ENCODE measurements at regions not wholly inside any gene's neighbourhood (a gene's known extent, or its start where the extent isn't known, plus 50 kb on each side); places are given as distances from the start of the nearest gene placed in this dataset.
"Not testable (repeated sequence)": the region's sequence is repeated elsewhere in the genome, so short reads cannot be mapped to it uniquely, and the experiment has no call there.

GRCh38 chr12:116327992-116328391 is 50.5 kb upstream of the MED13L start:
- H3K9me3 Mint-ChIP-seq; H3K36me3 Mint-ChIP-seq; H3K27ac Mint-ChIP-seq; DNase-seq; H3K27me3 Mint-ChIP-seq; POLR2A ChIA-PET; intact Hi-C loops (cut with micrococcal nuclease); H3K4me3 Mint-ChIP-seq: not testable (repeated sequence)
- H3K4me1 Mint-ChIP-seq (ENCODE audit: low read depth) = peaks cover 25% of the 10 kb centered on the region
- CTCF ChIA-PET = interaction anchor here (0.7 kb wide), 1 partner anchor 31 kb away, joined by 3 read pairs; no protein-coding TSS in a partner anchor

- ChIA-PET POLR2A (no interaction called here), CTCF (no interaction called here)
- Mint-ChIP-seq H3K27me3 (no peaks in the 10 kb centered on the region), H3K27ac (no peak overlapping the region), H3K36me3 (no peaks in the 10 kb centered on the region), H3K4me3 (no peak overlapping the region), H3K9me3 (no peaks in the 10 kb centered on the region), H3K4me1 (ENCODE audit: low read depth) (peaks cover 6% of the 10 kb centered on the region)
- DNase-seq = no peak
- intact Hi-C loops (cut with micrococcal nuclease) = no loop called here
These were observed 54.4 kb upstream of the MED13L start for GRCh38 chr12:116331876-116332275.

GRCh38 chr12:116332705-116333380 is 55.4 kb upstream of the MED13L start:
- ChIA-PET CTCF (no interaction called here), POLR2A (no interaction called here)
- Mint-ChIP-seq H3K27me3 (no peaks in the 10 kb centered on the region), H3K4me3 (no peak overlapping the region), H3K36me3 (no peaks in the 10 kb centered on the region), H3K27ac (no peak overlapping the region), H3K9me3 (no peaks in the 10 kb centered on the region), H3K4me1 (ENCODE audit: low read depth) (peaks cover 6% of the 10 kb centered on the region)
- intact Hi-C loops (cut with micrococcal nuclease) = no loop called here
- DNase-seq = no peak

- intact Hi-C loops (cut with micrococcal nuclease) = no loop called here
- H3K4me3 Mint-ChIP-seq = no peak overlapping the region
- ChIA-PET CTCF (no interaction called here), POLR2A (no interaction called here)
- H3K36me3 Mint-ChIP-seq = no peaks in the 10 kb centered on the region
- no peak for DNase-seq
- H3K27ac Mint-ChIP-seq = no peak overlapping the region
- H3K9me3 Mint-ChIP-seq = no peaks in the 10 kb centered on the region
- H3K27me3 Mint-ChIP-seq = no peaks in the 10 kb centered on the region
- peaks cover 6% of the 10 kb centered on the region for H3K4me1 Mint-ChIP-seq (ENCODE audit: low read depth)
These were observed 55.9 kb upstream of the MED13L start for GRCh38 chr12:116333402-116333801.

- DNase-seq = peak; percentile 63
- POLR2A ChIA-PET = no interaction called here
- H3K4me1 Mint-ChIP-seq (ENCODE audit: low read depth) = peaks cover 6% of the 10 kb centered on the region
- H3K27me3 Mint-ChIP-seq = no peaks in the 10 kb centered on the region
- no peaks in the 10 kb centered on the region for H3K36me3 Mint-ChIP-seq
- intact Hi-C loops (cut with micrococcal nuclease) = no loop called here
- peak overlapping the region; percentile 28 for H3K27ac Mint-ChIP-seq
- CTCF ChIA-PET = no interaction called here
- H3K4me3 Mint-ChIP-seq = no peak overlapping the region
- no peaks in the 10 kb centered on the region for H3K9me3 Mint-ChIP-seq
These were observed 59.1 kb upstream of the MED13L start for GRCh38 chr12:116336542-116337065.

GRCh38 chr12:116337312-116337711 is 59.8 kb upstream of the MED13L start:
- Mint-ChIP-seq H3K27ac (no peak overlapping the region), H3K4me3 (no peak overlapping the region), H3K27me3 (no peaks in the 10 kb centered on the region), H3K9me3 (no peaks in the 10 kb centered on the region), H3K4me1 (ENCODE audit: low read depth) (peaks cover 6% of the 10 kb centered on the region), H3K36me3 (no peaks in the 10 kb centered on the region)
- POLR2A ChIA-PET = no interaction called here
- CTCF ChIA-PET = no interaction called here
- no peak for DNase-seq
- intact Hi-C loops (cut with micrococcal nuclease) = no loop called here

GRCh38 chr12:116338064-116338846 is 60.8 kb upstream of the MED13L start:
- DNase-seq = no peak
- peaks cover 6% of the 10 kb centered on the region for H3K4me1 Mint-ChIP-seq (ENCODE audit: low read depth)
- no peak overlapping the region for H3K4me3 Mint-ChIP-seq
- no peaks in the 10 kb centered on the region for H3K27me3 Mint-ChIP-seq
- H3K36me3 Mint-ChIP-seq = no peaks in the 10 kb centered on the region
- POLR2A ChIA-PET = no interaction called here
- no peak overlapping the region for H3K27ac Mint-ChIP-seq
- CTCF ChIA-PET = interaction anchor here (0.5 kb wide), 1 partner anchor 272 kb away, joined by 3 read pairs; no protein-coding TSS in a partner anchor
- no peaks in the 10 kb centered on the region for H3K9me3 Mint-ChIP-seq
- intact Hi-C loops (cut with micrococcal nuclease) = no loop called here

- no peak for DNase-seq
- CTCF ChIA-PET = no interaction called here
- POLR2A ChIA-PET = no interaction called here
- no peaks in the 10 kb centered on the region for H3K27me3 Mint-ChIP-seq
- no peak overlapping the region for H3K4me3 Mint-ChIP-seq
- peaks cover 3% of the 10 kb centered on the region for H3K9me3 Mint-ChIP-seq
- intact Hi-C loops (cut with micrococcal nuclease) = no loop called here
- H3K4me1 Mint-ChIP-seq (ENCODE audit: low read depth) = peaks cover 6% of the 10 kb centered on the region
- no peak overlapping the region for H3K27ac Mint-ChIP-seq
- no peaks in the 10 kb centered on the region for H3K36me3 Mint-ChIP-seq
These were observed 61.6 kb upstream of the MED13L start for GRCh38 chr12:116339062-116339461.

GRCh38 chr12:116339800-116340371 is 62.4 kb upstream of the MED13L start:
- H3K36me3 Mint-ChIP-seq = no peaks in the 10 kb centered on the region
- no peak overlapping the region for H3K4me3 Mint-ChIP-seq
- POLR2A ChIA-PET = interaction anchor here (0.6 kb wide), 1 partner anchor 12 kb away, joined by 3 read pairs; no protein-coding TSS in a partner anchor
- no peak for DNase-seq
- CTCF ChIA-PET = no interaction called here
- intact Hi-C loops (cut with micrococcal nuclease) = no loop called here
- peaks cover 6% of the 10 kb centered on the region for H3K4me1 Mint-ChIP-seq (ENCODE audit: low read depth)
- no peaks in the 10 kb centered on the region for H3K27me3 Mint-ChIP-seq
- H3K27ac Mint-ChIP-seq = no peak overlapping the region
- peaks cover 3% of the 10 kb centered on the region for H3K9me3 Mint-ChIP-seq

GRCh38 chr12:116343331-116343884 is 65.9 kb upstream of the MED13L start:
- Mint-ChIP-seq H3K36me3 (no peaks in the 10 kb centered on the region), H3K27me3 (peaks cover 1% of the 10 kb centered on the region), H3K4me1 (ENCODE audit: low read depth) (no peaks in the 10 kb centered on the region), H3K27ac (no peak overlapping the region), H3K4me3 (no peak overlapping the region), H3K9me3 (peaks cover 3% of the 10 kb centered on the region)
- ChIA-PET CTCF (no interaction called here), POLR2A (no interaction called here)
- intact Hi-C loops (cut with micrococcal nuclease) = no loop called here
- no peak for DNase-seq

GRCh38 chr12:116346222-116346621 is 68.7 kb upstream of the MED13L start:
- Mint-ChIP-seq H3K27ac (no peak overlapping the region), H3K4me1 (ENCODE audit: low read depth) (no peaks in the 10 kb centered on the region), H3K4me3 (no peak overlapping the region), H3K27me3 (peaks cover 1% of the 10 kb centered on the region), H3K36me3 (no peaks in the 10 kb centered on the region), H3K9me3 (peaks cover 3% of the 10 kb centered on the region)
- DNase-seq = no peak
- ChIA-PET POLR2A (no interaction called here), CTCF (no interaction called here)
- intact Hi-C loops (cut with micrococcal nuclease) = no loop called here

GRCh38 chr12:116346741-116347140 is 69.2 kb upstream of the MED13L start:
- Mint-ChIP-seq H3K27ac (no peak overlapping the region), H3K27me3 (peaks cover 1% of the 10 kb centered on the region), H3K9me3 (peaks cover 3% of the 10 kb centered on the region), H3K4me1 (ENCODE audit: low read depth) (no peaks in the 10 kb centered on the region), H3K4me3 (no peak overlapping the region), H3K36me3 (no peaks in the 10 kb centered on the region)
- ChIA-PET CTCF (no interaction called here), POLR2A (no interaction called here)
- intact Hi-C loops (cut with micrococcal nuclease) = no loop called here
- no peak for DNase-seq

Data from activated CD4-positive, alpha-beta memory T cell treated with anti-CD3 and anti-CD28 coated beads for 36 hours (primary cell).